GM12878 (cell line): ENCODE measurements at regions not wholly inside any gene's neighbourhood (a gene's known extent, or its start where the extent isn't known, plus 50 kb on each side); places are given as distances from the start of the nearest gene placed in this dataset.

Source experiments
- ATAC-seq: fragments of 200-7000 bp; cut with Tn5 transposase; 3 replicates; pipeline ENCODE4 v1.9.1; 2020; ENCODE audit warnings: mild to moderate bottlenecking, moderate library complexity
- BruUV-seq: library from RNA; stranded (reverse); fragments of 400-500 nt; replicated peaks from 2 replicates; lab custom pipeline; 2021; lab: Mats Ljungman, UMichigan
- CTCF ChIA-PET: fragments of 300-600 bp; sonication (Branson Sonifier 250); formaldehyde crosslinking; extraction: SDS; loops from one replicate; lab custom pipeline; 2021; ENCODE audit warnings: inconsistent platforms; lab: Yijun Ruan, JAX
- POLR2A ChIA-PET: fragments of 350-600 bp; formaldehyde crosslinking; extraction: SDS; loops from one replicate; lab custom pipeline; 2021; ENCODE audit warnings: inconsistent platforms; lab: Charles Lee
- RAD21 ChIA-PET: fragments of 300-600 bp; sonication (Branson Sonifier 250); formaldehyde crosslinking; loops from one replicate; lab custom pipeline; 2023; ENCODE audit warnings: antibody characterized with exemption; ENCODE audit not compliant: unreplicated experiment; lab: Charles Lee
- SMC1A ChIA-PET: fragments of 300-600 bp; sonication (Branson Sonifier 250); formaldehyde crosslinking; loops from one replicate; lab custom pipeline; 2023; ENCODE audit not compliant: unreplicated experiment, uncharacterized antibody; lab: Charles Lee
- DNase-seq: peaks from one replicate; pipeline ENCODE4 v3.0.0-alpha.2; 2011; ENCODE audit warnings: low read depth, low spot score
- FAIRE-seq: peaks from 3 replicates; lab custom pipeline; 2011; peaks lifted over from hg19 to GRCh38; lab: Jason Lieb, UNC
- H2AFZ ChIP-seq: 2 replicates; pipeline ENCODE4 v1.6.0; 2011; ENCODE audit warnings: low read depth, low read length, control low read depth; ENCODE audit not compliant: control insufficient read depth
- H3K27ac ChIP-seq: 2 replicates; pipeline ENCODE4 v1.5.1; 2011; ENCODE audit warnings: control low read depth; ENCODE audit not compliant: control insufficient read depth, insufficient read depth
- H3K27me3 ChIP-seq, 2 experiments: replicated peaks in 1 of 2; 2 replicates each; pipeline versions ENCODE4 v1.6.0 to v1.6.1; 2011; ENCODE audit warnings: low read length in 1 of 2; ENCODE audit not compliant: control insufficient read depth in 2 of 2, insufficient read depth in 2 of 2
- H3K36me3 ChIP-seq, 2 experiments: 2 replicates each; pipeline ENCODE4 v1.5.1; 2011; ENCODE audit warnings: low read length in 1 of 2; ENCODE audit not compliant: control insufficient read depth in 2 of 2, insufficient read depth in 2 of 2
- H3K4me1 ChIP-seq: 2 replicates; pipeline ENCODE4 v1.6.1; 2011; ENCODE audit warnings: mild to moderate bottlenecking, low read length, moderate library complexity, mixed read lengths; ENCODE audit not compliant: control insufficient read depth, insufficient read depth
- H3K4me2 ChIP-seq: 2 replicates; pipeline ENCODE4 v1.6.0; 2011; ENCODE audit warnings: control low read depth; ENCODE audit not compliant: control insufficient read depth, insufficient read depth
- H3K4me3 ChIP-seq: fragments of 200-600 bp; sonication (generic); 2 replicates; pipeline ENCODE4 v1.5.1; 2016
- H3K79me2 ChIP-seq: 2 replicates; pipeline ENCODE4 v1.6.0; 2011; ENCODE audit warnings: low read length; ENCODE audit not compliant: control insufficient read depth, insufficient read depth
- H3K9ac ChIP-seq: 2 replicates; pipeline ENCODE4 v1.8.0; 2011; ENCODE audit warnings: low read length, control low read depth, mixed read lengths; ENCODE audit not compliant: control insufficient read depth, insufficient read depth
- H3K9me3 ChIP-seq: replicated peaks from 3 replicates; pipeline ENCODE4 v1.5.1; 2011; ENCODE audit warnings: mild to moderate bottlenecking, low read length; ENCODE audit not compliant: control insufficient read depth, insufficient read depth
- H4K20me1 ChIP-seq: 2 replicates; pipeline ENCODE4 v1.6.0; 2011; ENCODE audit not compliant: control insufficient read depth, insufficient read depth
- ASH2L ChIP-seq: fragments of 300-600, 200-600 bp; sonication (generic); IDR thresholded peaks from 2 replicates; pipeline ENCODE4 v1.6.1; 2017; ENCODE audit warnings: low read depth, mild to moderate bottlenecking, borderline replicate concordance
- CREM ChIP-seq: IDR thresholded peaks from 2 replicates; pipeline ENCODE4 v1.6.1; 2014; ENCODE audit warnings: antibody characterized with exemption, low read depth
- FOXM1 ChIP-seq: IDR thresholded peaks from 2 replicates; pipeline ENCODE4 v1.6.1; 2012; ENCODE audit warnings: low read depth, mild to moderate bottlenecking, inconsistent platforms, low read length, moderate library complexity
- HDAC6 ChIP-seq: fragments of 200-600 bp; sonication (generic); IDR thresholded peaks from one replicate; pipeline ENCODE4 v1.8.0; 2017; ENCODE audit warnings: antibody characterized with exemption; ENCODE audit not compliant: unreplicated experiment
- JUND ChIP-seq: IDR thresholded peaks from 2 replicates; pipeline ENCODE4 v1.6.1; 2012; ENCODE audit warnings: low read depth, mild to moderate bottlenecking, low read length, improper control_type of control experiment, moderate library complexity
- MEF2B ChIP-seq: fragments of 450-650 bp; IDR thresholded peaks from 2 replicates; pipeline ENCODE4 v1.6.1; 2018; ENCODE audit warnings: mild to moderate bottlenecking, moderate library complexity; ENCODE audit not compliant: partially characterized antibody, poor library complexity, severe bottlenecking
- MTA2 ChIP-seq: fragments of 450-650 bp; IDR thresholded peaks from 2 replicates; pipeline ENCODE4 v1.6.1; 2016; ENCODE audit warnings: low read depth, mild to moderate bottlenecking, moderate library complexity
- MYB ChIP-seq: fragments of 150-350 bp; IDR thresholded peaks from 2 replicates; pipeline ENCODE4 v1.6.1; 2014; ENCODE audit warnings: mild to moderate bottlenecking, low read depth, low read length, borderline replicate concordance
- NRF1 ChIP-seq: conservative IDR thresholded peaks from 2 replicates; pipeline ENCODE4 v1.6.1; 2011; ENCODE audit warnings: mild to moderate bottlenecking, low read depth, low read length, improper control_type of control experiment
- PML ChIP-seq: IDR thresholded peaks from 2 replicates; pipeline ENCODE4 v1.6.1; 2012; ENCODE audit warnings: low read length, inconsistent platforms
- SIN3A ChIP-seq: IDR thresholded peaks from 2 replicates; pipeline ENCODE4 v1.6.1; 2012; ENCODE audit warnings: low read depth, low read length, improper control_type of control experiment
- SMAD1 ChIP-seq: fragments of 450-650 bp; IDR thresholded peaks from 2 replicates; pipeline ENCODE4 v1.6.1; 2018; ENCODE audit warnings: mild to moderate bottlenecking, low read depth; ENCODE audit not compliant: partially characterized antibody
- SP1 ChIP-seq: IDR thresholded peaks from one replicate; pipeline ENCODE4 v1.6.1; 2011; ENCODE audit warnings: low read depth, low read length
- STAT1 ChIP-seq: fragments of 450-650 bp; conservative IDR thresholded peaks from 2 replicates; pipeline ENCODE4 v1.6.1; 2014; ENCODE audit warnings: antibody characterized with exemption, mild to moderate bottlenecking
- SUZ12 ChIP-seq: fragments of 200-600 bp; sonication (generic); IDR thresholded peaks from one replicate; pipeline ENCODE4 v1.6.1; 2018; ENCODE audit warnings: antibody characterized with exemption, mild to moderate bottlenecking; ENCODE audit not compliant: unreplicated experiment
- ZNF217 ChIP-seq: fragments of 450-650 bp; IDR thresholded peaks from 2 replicates; pipeline ENCODE4 v1.6.1; 2017; ENCODE audit warnings: antibody characterized with exemption, mild to moderate bottlenecking
- ZNF24 ChIP-seq: fragments of 450-650 bp; IDR thresholded peaks from 2 replicates; pipeline ENCODE4 v1.6.1; 2017; ENCODE audit warnings: antibody characterized with exemption, mild to moderate bottlenecking
- ZZZ3 ChIP-seq: IDR thresholded peaks from 2 replicates; pipeline ENCODE4 v1.6.1; 2011; ENCODE audit warnings: low read depth; ENCODE audit not compliant: control insufficient read depth, insufficient read length
- WGBS: methylation state at CpG from one replicate; pipeline ENCODE4 v1.1.6; 2016; ENCODE audit warnings: low lambda C conversion rate; ENCODE audit not compliant: insufficient replicate concordance, insufficient coverage; ENCODE audit errors: missing lambda C conversion rate; 5-methylcytosine and 5-hydroxymethylcytosine counted together
- in situ Hi-C: fragments of 300-500 bp; cut with MboI; formaldehyde crosslinking; loops from 9 replicates; pipeline ENCODE4 v1.14.3; 2018; ENCODE audit warnings: mixed read lengths
- intact Hi-C: fragments of 100-400 bp; cut with micrococcal nuclease; formaldehyde crosslinking; loops from one replicate; pipeline ENCODE4 v1.14.2; 2022; ENCODE audit not compliant: unreplicated experiment
- TF ChIP-seq, protein P1 (sequence below): IDR thresholded peaks from 2 replicates; pipeline ENCODE4 v1.6.1; 2011; ENCODE audit warnings: low read depth, mild to moderate bottlenecking, low read length, moderate library complexity, borderline replicate concordance; ENCODE audit errors: extremely low read depth
- TF ChIP-seq, protein P2 (sequence below): fragments of 450-650 bp; IDR thresholded peaks from 2 replicates; pipeline ENCODE4 v1.6.1; 2018; ENCODE audit warnings: mild to moderate bottlenecking, low read depth, moderate library complexity; ENCODE audit not compliant: partially characterized antibody

GRCh38 chr2:26529406-26530239 is 51.7 kb upstream of the OTOF start:
- no peak overlapping the region for H3K4me3 ChIP-seq
- H3K4me1 ChIP-seq: no peaks in the 10 kb centered on the region
- WGBS: 30% methylated on average over 15 of the region's 20 CpGs
- H3K79me2 ChIP-seq: no peaks in the 10 kb centered on the region
- no peak for ATAC-seq
- no peak for FAIRE-seq
- in situ Hi-C loops (no loop called here), intact Hi-C loops (no loop called here)
- ChIA-PET POLR2A (no interaction called here), RAD21 (no interaction called here), SMC1A (no interaction called here), CTCF (no interaction called here)
- H3K9me3 ChIP-seq: no peaks in the 10 kb centered on the region
- H3K9ac ChIP-seq: no peak overlapping the region
- H2AFZ ChIP-seq: no peak overlapping the region
- BruUV-seq: no TSS peak
- H3K36me3 ChIP-seq: no peaks in the 10 kb centered on the region
- H3K4me2 ChIP-seq: no peak overlapping the region
- no peak for TF ChIP-seq MEF2B
- TF ChIP-seq SUZ12: no peak
- TF ChIP-seq ZNF217: no peak
- no peak for TF ChIP-seq ZNF24
- TF ChIP-seq SP1: no peak
- TF ChIP-seq, protein P1, sequence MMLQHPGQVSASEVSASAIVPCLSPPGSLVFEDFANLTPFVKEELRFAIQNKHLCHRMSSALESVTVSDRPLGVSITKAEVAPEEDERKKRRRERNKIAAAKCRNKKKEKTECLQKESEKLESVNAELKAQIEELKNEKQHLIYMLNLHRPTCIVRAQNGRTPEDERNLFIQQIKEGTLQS: no peak
- no peak for TF ChIP-seq MYB
- TF ChIP-seq ASH2L: no peak
- TF ChIP-seq JUND: no peak
- no peak for TF ChIP-seq NRF1
- no peak for TF ChIP-seq HDAC6
- no peak for TF ChIP-seq MTA2
- TF ChIP-seq SMAD1: no peak
- no peak for TF ChIP-seq CREM
- no peak for TF ChIP-seq SIN3A
- no peak for TF ChIP-seq STAT1
- TF ChIP-seq, protein P2, sequence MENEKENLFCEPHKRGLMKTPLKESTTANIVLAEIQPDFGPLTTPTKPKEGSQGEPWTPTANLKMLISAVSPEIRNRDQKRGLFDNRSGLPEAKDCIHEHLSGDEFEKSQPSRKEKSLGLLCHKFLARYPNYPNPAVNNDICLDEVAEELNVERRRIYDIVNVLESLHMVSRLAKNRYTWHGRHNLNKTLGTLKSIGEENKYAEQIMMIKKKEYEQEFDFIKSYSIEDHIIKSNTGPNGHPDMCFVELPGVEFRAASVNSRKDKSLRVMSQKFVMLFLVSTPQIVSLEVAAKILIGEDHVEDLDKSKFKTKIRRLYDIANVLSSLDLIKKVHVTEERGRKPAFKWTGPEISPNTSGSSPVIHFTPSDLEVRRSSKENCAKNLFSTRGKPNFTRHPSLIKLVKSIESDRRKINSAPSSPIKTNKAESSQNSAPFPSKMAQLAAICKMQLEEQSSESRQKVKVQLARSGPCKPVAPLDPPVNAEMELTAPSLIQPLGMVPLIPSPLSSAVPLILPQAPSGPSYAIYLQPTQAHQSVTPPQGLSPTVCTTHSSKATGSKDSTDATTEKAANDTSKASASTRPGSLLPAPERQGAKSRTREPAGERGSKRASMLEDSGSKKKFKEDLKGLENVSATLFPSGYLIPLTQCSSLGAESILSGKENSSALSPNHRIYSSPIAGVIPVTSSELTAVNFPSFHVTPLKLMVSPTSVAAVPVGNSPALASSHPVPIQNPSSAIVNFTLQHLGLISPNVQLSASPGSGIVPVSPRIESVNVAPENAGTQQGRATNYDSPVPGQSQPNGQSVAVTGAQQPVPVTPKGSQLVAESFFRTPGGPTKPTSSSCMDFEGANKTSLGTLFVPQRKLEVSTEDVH: no peak
- no peak for TF ChIP-seq ZZZ3
- no peak for TF ChIP-seq PML
- no peak for TF ChIP-seq FOXM1
- H3K27ac ChIP-seq: no peak overlapping the region
- peaks cover 0 to 3% of the 10 kb centered on the region in 2 experiments; a peak in 1 of 4 replicates for H3K27me3 ChIP-seq
- H4K20me1 ChIP-seq: no peaks in the 10 kb centered on the region
- DNase-seq: no peak
